ENCODE measurements at regions not wholly inside any gene's neighbourhood (a gene's known extent, or its start where the extent isn't known, plus 50 kb on each side); places are given as distances from the start of the nearest gene placed in this dataset.
A peak's percentile ranks its signal among the peaks of the same experiment; 100 is the strongest.

DNA sequence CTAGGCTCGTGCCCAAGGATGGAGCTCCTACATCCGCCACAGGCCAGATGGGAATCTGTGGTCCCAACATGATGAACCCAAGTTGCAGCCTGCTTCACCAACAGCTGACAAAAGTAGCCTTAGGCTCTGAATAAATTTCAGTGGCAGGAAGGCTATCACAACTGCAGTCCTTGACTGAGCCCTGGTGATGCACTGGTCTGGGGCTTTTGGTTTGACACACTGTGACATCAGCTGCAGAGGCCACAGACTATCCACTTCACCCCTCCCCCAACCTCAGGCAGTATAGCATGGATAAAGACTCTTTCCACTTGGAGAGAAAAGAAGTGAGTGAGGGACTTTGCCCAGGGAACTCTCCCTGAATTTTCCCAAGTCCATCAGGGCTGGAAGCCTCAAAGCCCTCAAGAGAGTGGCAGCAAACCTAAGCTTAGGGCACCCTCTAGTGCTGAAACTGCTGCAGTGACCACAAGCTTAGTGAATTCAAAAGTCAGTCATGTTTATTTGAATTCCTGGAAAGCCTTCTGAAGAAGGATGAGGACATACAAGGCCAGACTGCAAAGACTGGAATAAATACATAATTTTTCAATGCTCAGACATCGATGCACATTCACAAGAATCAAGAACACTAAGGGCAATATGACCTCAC lies 135.0 kb upstream of the TENT5D start:
- DNase-seq (ENCODE audit: low read depth) = peak; percentile 6
- in situ Hi-C loops (cut with HindIII; ENCODE audit: low pct_unique_long_range_greater_than_20kb, low sequenced_read_pairs) = no loop called here

DNA sequence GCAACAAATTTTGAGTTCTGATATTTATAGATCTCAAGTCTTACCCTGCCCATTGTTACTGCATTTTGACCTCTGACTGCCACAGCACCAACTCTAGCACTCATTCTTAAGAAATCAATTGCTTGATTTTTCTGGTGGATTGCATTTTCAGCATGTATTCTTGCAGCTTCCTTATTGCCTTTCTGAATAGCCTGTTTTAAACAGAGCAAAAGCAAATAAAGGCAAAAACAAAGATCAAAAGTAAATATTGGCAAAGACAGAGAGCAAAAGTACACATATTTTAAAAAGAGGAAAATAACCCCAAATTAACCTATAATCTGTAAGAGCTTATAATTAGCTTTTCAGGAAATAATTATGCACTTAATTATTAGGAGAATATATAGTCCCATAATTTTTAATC lies 129.4 kb upstream of the TENT5D start:
- no peak for DNase-seq (ENCODE audit: low read depth)
- in situ Hi-C loops (cut with HindIII; ENCODE audit: low pct_unique_long_range_greater_than_20kb, low sequenced_read_pairs) = no loop called here

DNA sequence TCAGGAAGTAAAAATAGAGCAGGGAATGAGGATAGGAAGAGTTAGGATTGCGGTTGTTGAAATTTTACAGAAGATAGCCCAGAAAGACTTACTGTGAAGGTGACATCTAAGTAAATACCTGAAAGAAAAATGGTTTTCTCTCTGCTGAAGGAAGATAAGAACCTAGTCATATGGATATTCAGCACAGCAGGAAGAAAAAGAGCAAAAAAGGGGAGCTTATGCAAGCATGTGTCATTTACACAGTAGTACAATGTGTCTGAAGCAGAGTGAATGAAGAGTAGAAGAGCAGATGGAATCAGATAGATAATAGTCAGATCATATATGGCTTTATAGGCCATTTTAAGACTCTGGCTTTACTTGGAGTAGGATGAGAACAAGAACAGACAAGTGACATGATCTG lies 126.9 kb upstream of the TENT5D start:
- in situ Hi-C loops (cut with HindIII; ENCODE audit: low pct_unique_long_range_greater_than_20kb, low sequenced_read_pairs) = no loop called here
- DNase-seq (ENCODE audit: low read depth) = no peak

DNA sequence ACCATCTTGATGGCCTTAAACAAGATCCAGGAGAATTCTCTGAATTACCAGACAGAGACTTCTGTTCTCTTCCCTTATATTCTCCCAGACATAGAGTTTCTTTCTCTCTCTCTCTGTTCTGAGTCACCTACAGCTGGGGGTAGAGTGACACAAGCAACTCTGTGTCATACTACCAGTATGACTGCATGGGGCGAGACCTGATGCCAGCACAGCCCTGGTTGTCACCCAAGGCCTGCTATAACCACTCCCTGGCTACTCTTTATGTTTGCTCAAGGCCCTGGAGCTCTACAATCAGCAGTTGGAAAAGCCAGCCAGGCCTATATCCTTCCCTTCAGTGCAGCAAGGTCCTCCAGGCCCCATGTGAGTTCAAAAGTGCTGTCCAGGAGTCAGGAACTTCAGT lies 114.2 kb upstream of the TENT5D start:
- in situ Hi-C loops (cut with HindIII; ENCODE audit: low pct_unique_long_range_greater_than_20kb, low sequenced_read_pairs) = no loop called here
- peak; percentile 0 for DNase-seq (ENCODE audit: low read depth)

DNA sequence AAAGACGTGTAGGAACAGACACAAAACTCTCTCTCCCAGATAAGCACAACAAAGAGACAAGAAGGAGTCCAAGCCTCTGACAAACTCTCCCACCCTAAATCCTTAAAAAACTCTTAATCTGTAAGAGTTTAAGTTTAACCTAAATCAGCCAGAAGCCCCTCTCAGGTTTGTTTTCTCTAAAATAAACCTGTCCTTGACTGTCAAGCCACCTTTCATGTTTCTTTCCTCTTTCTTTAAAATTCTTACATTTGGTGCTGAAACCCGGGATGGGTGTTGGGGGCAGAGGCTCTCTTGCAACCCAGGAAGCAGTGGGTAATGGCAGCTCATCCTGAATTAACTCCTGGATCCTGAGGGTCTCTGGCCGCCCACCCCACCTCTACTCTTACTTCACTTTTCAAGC lies 107.8 kb upstream of the TENT5D start:
- no peak for DNase-seq (ENCODE audit: low read depth)
- in situ Hi-C loops (cut with HindIII; ENCODE audit: low pct_unique_long_range_greater_than_20kb, low sequenced_read_pairs) = no loop called here

DNA sequence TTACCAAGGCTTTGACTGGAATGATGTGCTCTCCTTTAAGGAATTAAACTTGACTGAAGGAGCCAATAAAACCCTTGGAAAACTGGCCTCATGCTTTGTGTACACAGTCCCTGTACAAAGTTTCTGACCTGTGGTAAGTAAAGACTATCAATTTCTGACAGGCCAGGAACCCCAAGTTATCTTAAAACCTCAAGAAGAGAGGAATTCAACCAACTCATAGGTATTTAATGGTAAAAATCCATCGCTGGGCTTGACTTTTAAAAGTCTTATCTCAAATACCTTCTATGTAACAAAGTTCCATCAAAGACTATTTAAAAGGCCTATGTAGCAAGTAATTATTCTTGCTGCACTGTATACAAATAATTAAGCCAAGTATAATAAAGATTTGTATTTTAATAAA lies 103.7 kb upstream of the TENT5D start:
- in situ Hi-C loops (cut with HindIII; ENCODE audit: low pct_unique_long_range_greater_than_20kb, low sequenced_read_pairs) = no loop called here
- no peak for DNase-seq (ENCODE audit: low read depth)

DNA sequence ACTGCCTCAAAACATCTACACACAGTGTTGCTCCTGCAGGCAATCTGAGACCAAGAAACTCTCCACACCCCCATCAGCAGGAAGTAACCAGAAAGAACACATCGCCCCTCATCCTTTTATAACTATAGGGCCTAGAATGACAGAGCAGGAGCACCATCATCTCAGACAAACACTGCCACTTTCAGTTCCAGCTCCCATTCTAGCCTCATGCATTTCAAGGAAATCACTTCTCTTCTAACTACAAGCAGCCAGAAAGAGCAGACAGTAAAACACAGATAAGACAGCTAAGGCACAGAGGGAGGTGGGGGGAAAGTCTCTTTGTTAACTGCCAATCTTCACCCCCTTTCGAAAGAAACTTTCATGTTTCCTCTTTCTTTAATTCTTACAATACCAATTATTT lies 102.6 kb upstream of the TENT5D start:
- DNase-seq (ENCODE audit: low read depth) = no peak
- in situ Hi-C loops (cut with HindIII; ENCODE audit: low pct_unique_long_range_greater_than_20kb, low sequenced_read_pairs) = no loop called here

DNA sequence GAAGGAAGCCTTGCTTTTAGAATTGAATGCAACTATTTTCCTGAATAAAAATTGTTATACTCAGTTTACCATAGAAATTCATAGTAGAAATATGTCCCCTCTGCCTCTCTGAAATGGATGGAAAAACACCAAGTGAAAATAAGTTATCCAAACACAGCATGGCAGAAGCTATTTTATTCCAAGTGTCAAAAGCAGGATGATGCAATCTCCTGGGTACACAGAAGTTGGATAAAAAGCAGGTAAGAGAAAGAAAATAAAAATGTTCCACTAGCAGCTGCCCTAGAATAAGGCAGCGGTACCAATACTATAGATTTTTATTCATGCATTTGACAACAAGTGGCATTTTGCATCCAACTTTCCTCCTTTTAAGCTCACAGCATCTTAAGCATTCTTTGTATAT lies 89.0 kb upstream of the TENT5D start:
- DNase-seq (ENCODE audit: low read depth) = no peak
- in situ Hi-C loops (cut with HindIII; ENCODE audit: low pct_unique_long_range_greater_than_20kb, low sequenced_read_pairs) = no loop called here

DNA sequence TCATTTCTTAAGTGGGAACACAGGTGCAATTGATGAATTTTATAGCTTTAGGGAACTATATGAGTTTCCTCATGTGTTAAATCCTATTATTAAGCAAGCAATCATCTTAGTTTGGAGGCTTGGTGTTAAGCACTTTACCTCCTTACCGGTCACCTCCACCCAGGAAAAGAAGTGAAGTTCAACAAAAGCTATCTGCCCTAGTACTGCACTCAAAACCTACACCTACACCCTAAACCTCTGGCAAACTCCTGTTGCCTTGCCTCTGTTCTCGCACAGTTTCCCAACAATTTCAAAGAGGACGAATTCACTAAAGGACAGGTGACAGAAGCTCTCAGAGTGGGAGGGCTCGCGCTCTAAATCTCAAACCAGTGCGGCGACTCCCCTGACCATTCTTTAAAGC lies 85.7 kb upstream of the TENT5D start:
- peak; percentile 0 for DNase-seq (ENCODE audit: low read depth)
- in situ Hi-C loops (cut with HindIII; ENCODE audit: low pct_unique_long_range_greater_than_20kb, low sequenced_read_pairs) = no loop called here

DNA sequence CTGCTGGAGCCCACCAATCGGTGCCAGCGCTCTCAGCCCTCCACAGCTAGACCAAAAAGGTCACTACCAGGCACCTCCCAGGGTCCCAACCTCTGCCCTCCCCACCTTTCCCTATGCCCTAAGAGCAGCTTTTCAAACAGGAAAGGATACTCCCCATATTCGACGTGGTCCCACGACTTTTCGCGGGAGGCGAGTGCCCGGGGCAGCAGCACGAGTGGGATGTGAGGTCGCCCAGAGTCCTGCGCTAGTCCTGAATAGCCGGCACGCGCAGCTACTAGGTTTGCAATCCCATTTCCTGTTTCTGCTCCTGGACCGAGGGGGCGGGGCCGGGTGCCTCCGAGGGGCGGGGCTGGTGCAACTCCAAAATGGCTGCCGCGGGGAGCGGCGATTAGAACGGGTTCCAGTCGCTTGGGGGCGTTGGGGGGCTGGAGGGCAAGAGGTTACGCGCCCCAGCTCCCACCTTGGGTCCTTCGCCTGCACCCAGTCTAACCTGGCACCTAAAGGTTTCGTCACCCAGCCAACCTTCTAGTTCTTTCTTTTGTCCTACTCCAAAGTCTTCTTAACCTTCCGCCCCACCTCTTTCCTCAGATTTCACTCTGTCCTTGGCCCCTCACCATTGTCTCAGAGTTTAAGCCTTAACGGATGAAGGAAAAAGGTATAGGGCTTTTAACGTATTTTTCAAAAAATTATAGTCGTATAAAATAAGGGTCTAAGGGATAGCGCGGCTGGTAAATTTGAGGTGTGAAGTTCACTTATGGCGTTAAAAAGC lies 85.0 kb upstream of the TENT5D start:
- peak; percentile 46 for DNase-seq (ENCODE audit: low read depth)
- in situ Hi-C loops (cut with HindIII; ENCODE audit: low pct_unique_long_range_greater_than_20kb, low sequenced_read_pairs) = no loop called here

DNA sequence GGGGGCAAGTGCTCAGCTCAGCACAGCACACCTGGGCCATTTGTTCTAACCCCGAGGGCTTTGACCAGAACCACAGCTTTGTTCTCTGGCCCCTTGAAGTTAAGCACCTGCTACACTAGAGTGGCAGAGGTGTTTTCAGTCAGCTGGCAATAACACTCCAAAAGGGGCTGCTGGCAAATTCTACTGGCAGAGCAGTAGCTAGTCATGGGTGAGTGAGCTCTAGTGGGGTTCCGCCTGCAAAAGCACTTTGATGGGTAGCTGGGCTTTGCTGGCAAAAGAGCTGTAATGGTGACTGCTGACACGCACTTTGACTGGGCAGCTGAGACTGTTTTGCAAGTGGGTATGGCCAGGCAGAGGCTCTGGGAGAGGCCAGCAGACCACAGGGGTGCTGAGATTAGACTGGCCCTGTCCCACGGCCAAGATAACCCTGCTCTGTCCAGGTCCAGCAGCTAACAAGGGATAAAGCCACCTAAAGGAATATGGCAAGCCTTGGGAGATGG lies 65.2 kb upstream of the TENT5D start:
- in situ Hi-C loops (cut with HindIII; ENCODE audit: low pct_unique_long_range_greater_than_20kb, low sequenced_read_pairs) = no loop called here

More for the DNA sequence above, 65.2 kb upstream of the TENT5D start:
- no peak for DNase-seq (ENCODE audit: low read depth)

Measured in Caki2 (cell line).